Muscle of back (tissue), 3 donors: ENCODE measurements at regions not wholly inside any gene's neighbourhood (a gene's known extent, or its start where the extent isn't known, plus 50 kb on each side); places are given as distances from the start of the nearest gene placed in this dataset.
"Not testable (repeated sequence)": the region's sequence is repeated elsewhere in the genome, so short reads cannot be mapped to it uniquely, and the experiment has no call there.

Experiments
- DNase-seq, 3 donors: peaks; one replicate each; pipeline versions ENCODE4 v3.0.0 to v3.0.0-alpha.2; 2013

- no peak for DNase-seq
Measured at GRCh38 chr12:47488888-47489287, 216.9 kb downstream of the RPAP3 start.

- no peak for DNase-seq
Measured at GRCh38 chr12:47481041-47481440, 224.8 kb downstream of the RPAP3 start.

GRCh38 chr12:47478426-47478825 is 227.4 kb downstream of the RPAP3 start:
- DNase-seq = no peak

- DNase-seq = no peak
Measured at GRCh38 chr12:47473091-47473490, 232.7 kb downstream of the RPAP3 start.

GRCh38 chr12:47470349-47470748 is 235.5 kb downstream of the RPAP3 start:
- DNase-seq = not testable (repeated sequence)

- not testable (repeated sequence) for DNase-seq
Measured at GRCh38 chr12:47463918-47464317, 241.9 kb downstream of the RPAP3 start.

GRCh38 chr12:47458279-47458678 is 247.6 kb downstream of the RPAP3 start:
- DNase-seq = no peak

- no peak for DNase-seq
Measured at GRCh38 chr12:47449797-47450196, 256.0 kb downstream of the RPAP3 start.

GRCh38 chr12:47442310-47442709 is 263.5 kb downstream of the RPAP3 start:
- no peak for DNase-seq

GRCh38 chr12:47441490-47441889 is 264.3 kb downstream of the RPAP3 start:
- DNase-seq = no peak

- DNase-seq = no peak
Measured at GRCh38 chr12:47438175-47438574, 267.7 kb downstream of the RPAP3 start.

- DNase-seq = no peak
Measured at GRCh38 chr12:47437570-47437969, 268.3 kb downstream of the RPAP3 start.

- no peak for DNase-seq
Measured at GRCh38 chr12:47433876-47434275, 272.0 kb downstream of the RPAP3 start.

GRCh38 chr12:47426678-47427309 is 279.0 kb downstream of the RPAP3 start:
- not testable (repeated sequence) for DNase-seq

- DNase-seq = no peak
Measured at GRCh38 chr12:47422611-47423010, 283.2 kb downstream of the RPAP3 start.

- no peak for DNase-seq
Measured at GRCh38 chr12:47419497-47419896, 286.3 kb downstream of the RPAP3 start.

GRCh38 chr12:47417955-47418354 is 287.9 kb downstream of the RPAP3 start:
- no peak for DNase-seq

GRCh38 chr12:47417121-47417520 is 288.7 kb downstream of the RPAP3 start:
- DNase-seq = no peak

- no peak for DNase-seq
Measured at GRCh38 chr12:47415054-47415453, 290.8 kb downstream of the RPAP3 start.

- no peak for DNase-seq
Measured at GRCh38 chr12:47414511-47414910, 291.3 kb downstream of the RPAP3 start.

GRCh38 chr12:47413806-47414205 is 292.0 kb downstream of the RPAP3 start:
- no peak for DNase-seq

- DNase-seq = no peak
Measured at GRCh38 chr12:47412601-47413236, 293.1 kb downstream of the RPAP3 start.

- no peak for DNase-seq
Measured at GRCh38 chr12:47411966-47412365, 293.9 kb downstream of the RPAP3 start.

GRCh38 chr12:47410862-47411261 is 295.0 kb downstream of the RPAP3 start:
- DNase-seq = no peak
